ENCODE measurements at regions not wholly inside any gene's neighbourhood (a gene's known extent, or its start where the extent isn't known, plus 50 kb on each side); places are given as distances from the start of the nearest gene placed in this dataset.

- no peak for TF ChIP-seq CTCF (IDR thresholded peaks at IDR 0.05)
- no peak for TF ChIP-seq EP300 (IDR thresholded peaks at IDR 0.05; ENCODE audit: low read depth)
- TF ChIP-seq POLR2A (IDR thresholded peaks at IDR 0.05) = no peak
Measured at GRCh38 chrX:40467454-40467853, 113.3 kb upstream of the ATP6AP2 start.

Measured in transverse colon (tissue), 3 donors.